IPS DF 6.9 (cell line): ENCODE measurements at regions not wholly inside any gene's neighbourhood (a gene's known extent, or its start where the extent isn't known, plus 50 kb on each side); places are given as distances from the start of the nearest gene placed in this dataset.

ENCODE experiments used
- DNase-seq: peaks from one replicate; pipeline ENCODE4 v3.0.0-alpha.2; 2013; ENCODE audit warnings: low read depth, low spot score
- H3K27ac ChIP-seq: one replicate; pipeline ENCODE4 v1.5.1; 2013; ENCODE audit warnings: low read length, control low read depth
- H3K27me3 ChIP-seq: 2 replicates; pipeline ENCODE4 v1.6.1; 2013; ENCODE audit warnings: mild to moderate bottlenecking, low read length; ENCODE audit not compliant: control insufficient read depth, insufficient read depth
- H3K36me3 ChIP-seq: 2 replicates; pipeline ENCODE4 v1.6.1; 2013; ENCODE audit warnings: low read length; ENCODE audit not compliant: control insufficient read depth, insufficient read depth
- H3K4me1 ChIP-seq: 2 replicates; pipeline ENCODE4 v1.6.1; 2013; ENCODE audit warnings: low read length; ENCODE audit not compliant: control insufficient read depth, insufficient read depth
- H3K4me3 ChIP-seq: 2 replicates; pipeline ENCODE4 v1.5.1; 2013; ENCODE audit warnings: mild to moderate bottlenecking, low read length
- H3K9me3 ChIP-seq: 2 replicates; pipeline ENCODE4 v1.6.1; 2013; ENCODE audit warnings: low read length, inconsistent platforms; ENCODE audit not compliant: control insufficient read depth, insufficient read depth
- WGBS: extraction: QIAGEN DNeasy Blood & Tissue Kit; methylation state at CpG from one replicate; pipeline ENCODE4 v1.1.7; 2013; ENCODE audit warnings: mixed read lengths, missing lambda C conversion rate; ENCODE audit not compliant: insufficient read length, insufficient coverage; 5-methylcytosine and 5-hydroxymethylcytosine counted together

DNA sequence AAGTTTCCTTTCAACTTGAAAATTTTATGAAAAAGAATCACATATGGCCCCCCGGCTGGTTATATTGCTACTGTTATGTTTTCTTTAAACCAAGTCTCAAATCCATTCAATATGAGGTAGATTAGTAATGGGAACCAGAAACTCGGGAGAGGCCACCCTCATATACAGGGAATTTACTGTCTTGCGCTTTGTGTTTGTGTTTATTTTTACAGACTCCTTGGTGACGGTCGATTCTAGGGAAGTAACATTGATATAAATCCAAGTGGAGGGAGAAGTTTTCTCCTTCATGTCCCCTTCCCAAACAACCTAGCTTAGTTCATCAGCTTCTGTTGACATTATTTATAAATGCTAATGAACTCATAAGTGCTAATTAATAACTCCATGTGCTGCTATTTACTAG lies 163.5 kb upstream of the LMO4 start:
- DNase-seq, result no peak
- no peaks in the 10 kb centered on the region; the same call in 1 of the 2 replicates for H3K4me1 ChIP-seq
- H3K9me3 ChIP-seq, result no peaks in the 10 kb centered on the region
- no peak overlapping the region for H3K4me3 ChIP-seq
- no peaks in the 10 kb centered on the region for H3K27me3 ChIP-seq
- H3K27ac ChIP-seq, result no peak overlapping the region
- no peaks in the 10 kb centered on the region for H3K36me3 ChIP-seq
- WGBS, result no CpG with 5 or more reads among the region's 5 CpGs

DNA sequence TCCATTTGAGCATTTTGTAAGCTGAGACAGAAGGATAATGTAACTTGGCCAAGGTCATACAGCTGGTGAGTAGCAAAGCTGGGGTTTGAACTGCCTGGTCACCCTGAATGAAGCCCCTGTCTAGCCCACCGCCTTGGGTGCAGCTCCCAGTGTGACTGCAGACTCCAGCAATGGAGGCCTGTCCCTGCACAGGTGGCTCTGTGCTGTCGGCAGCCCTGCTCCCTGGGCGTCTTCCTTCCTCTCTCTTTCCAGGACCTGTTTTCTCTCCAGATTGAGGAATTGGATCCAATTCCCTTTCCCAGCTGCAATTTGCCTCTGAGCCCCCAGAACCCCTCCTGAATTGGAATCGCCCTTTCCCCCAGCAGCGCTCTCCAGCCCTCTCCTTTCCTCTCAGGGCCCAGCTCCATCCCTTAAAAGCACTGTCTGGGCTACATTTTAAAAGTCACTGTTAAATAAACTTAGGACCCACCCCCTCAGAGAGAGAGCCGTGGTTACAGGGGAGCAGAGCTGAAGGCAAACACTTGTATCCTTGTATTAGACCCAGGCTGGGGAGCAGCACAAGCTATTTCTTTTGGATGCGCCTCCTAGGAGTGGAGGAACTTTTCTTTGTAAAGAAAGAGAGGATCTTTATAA lies 161.4 kb upstream of the LMO4 start:
- Histone ChIP-seq H3K4me1 (no peaks in the 10 kb centered on the region; the same call in 1 of the 2 replicates), H3K27ac (no peak overlapping the region), H3K4me3 (no peak overlapping the region), H3K36me3 (no peaks in the 10 kb centered on the region), H3K27me3 (no peaks in the 10 kb centered on the region), H3K9me3 (no peaks in the 10 kb centered on the region)
- no peak for DNase-seq
- WGBS, result no CpG with 5 or more reads among the region's 7 CpGs

DNA sequence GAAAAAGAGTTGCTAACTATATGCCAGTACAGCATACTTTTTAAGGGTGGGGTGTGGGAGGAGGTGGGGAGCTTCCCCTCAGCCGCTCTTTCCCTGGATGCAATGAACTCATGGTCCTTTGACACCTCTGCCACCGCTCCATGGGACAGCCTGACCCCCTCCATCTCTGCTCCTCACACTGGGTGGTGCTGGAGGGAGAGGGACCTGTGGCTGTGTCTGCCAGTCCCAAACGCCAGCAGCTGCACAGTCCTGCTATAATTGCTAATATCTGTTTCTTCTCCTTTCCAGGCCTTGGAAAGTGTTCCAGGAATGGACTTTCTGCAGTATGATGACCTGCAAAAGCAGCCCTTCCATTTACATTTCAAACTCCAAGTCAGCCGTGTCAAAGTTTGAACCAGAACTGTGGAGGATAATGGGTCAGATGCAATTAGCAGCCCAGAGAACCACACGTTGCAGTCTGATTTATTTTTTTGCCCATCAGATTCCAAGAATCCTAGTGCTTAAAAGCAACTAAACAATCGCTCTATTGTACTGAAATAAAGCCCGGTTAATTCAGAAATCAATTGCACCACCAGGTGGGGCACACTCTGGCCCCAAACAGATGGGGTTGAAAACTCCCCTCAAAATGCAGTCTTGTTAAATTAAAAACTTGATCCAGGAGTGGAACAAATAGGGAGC lies 160.7 kb upstream of the LMO4 start:
- Histone ChIP-seq H3K4me1 (no peaks in the 10 kb centered on the region; the same call in 1 of the 2 replicates), H3K36me3 (no peaks in the 10 kb centered on the region), H3K27ac (no peak overlapping the region), H3K27me3 (no peaks in the 10 kb centered on the region), H3K9me3 (no peaks in the 10 kb centered on the region), H3K4me3 (no peak overlapping the region)
- no peak for DNase-seq
- WGBS, result no CpG with 5 or more reads among the region's 7 CpGs

DNA sequence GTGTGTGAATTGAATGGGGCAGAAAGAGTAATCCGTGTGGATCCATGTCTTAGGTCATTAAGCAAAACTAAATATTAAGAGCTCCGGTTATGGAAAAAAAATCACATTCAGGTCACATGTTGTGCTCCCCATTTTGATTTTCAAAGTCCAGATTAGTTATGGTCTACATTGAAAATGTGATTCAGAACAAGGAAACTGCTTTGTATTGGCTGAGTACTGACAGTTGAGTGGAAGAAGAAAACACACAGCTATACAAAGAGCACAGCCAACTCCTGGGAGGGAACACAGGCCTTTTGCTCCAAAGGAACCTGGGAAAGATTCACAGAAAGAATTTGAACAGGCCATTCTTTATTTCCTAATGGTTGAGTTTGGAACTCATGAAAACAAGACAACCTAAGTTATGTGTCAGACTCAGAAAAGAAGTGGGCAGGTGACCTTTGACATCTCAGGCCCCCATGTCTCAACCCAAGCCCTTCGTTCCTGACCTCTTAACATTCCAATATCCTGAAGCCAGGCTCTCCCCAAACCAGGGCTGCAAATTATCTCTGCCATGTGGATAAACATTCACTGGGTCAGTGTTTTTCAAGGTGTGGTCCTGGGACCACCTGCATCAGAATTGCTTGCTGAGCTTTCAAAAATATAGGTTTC lies 159.3 kb upstream of the LMO4 start:
- no peaks in the 10 kb centered on the region for H3K27me3 ChIP-seq
- no CpG with 5 or more reads among the region's 3 CpGs for WGBS
- no peaks in the 10 kb centered on the region for H3K9me3 ChIP-seq

DNA sequence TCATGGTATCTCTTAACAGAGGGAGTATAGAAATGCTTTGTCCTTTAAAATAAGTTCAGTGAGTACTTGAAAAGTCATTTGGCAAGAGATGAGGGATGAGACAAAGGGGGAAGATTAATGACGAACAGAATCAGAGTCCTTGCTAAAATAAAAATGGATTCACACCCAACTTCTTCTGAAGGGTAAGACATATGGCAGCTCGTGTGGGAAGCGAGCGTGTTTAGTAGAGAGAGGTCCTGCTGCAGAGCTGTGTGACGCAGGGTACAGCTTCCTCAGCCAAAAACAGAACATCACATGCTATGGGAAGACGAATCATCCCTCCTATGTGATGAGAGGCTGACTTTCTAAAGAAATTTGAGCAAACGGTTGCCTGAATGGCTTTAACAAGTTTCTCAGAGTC lies 158.5 kb upstream of the LMO4 start:
- Histone ChIP-seq H3K9me3 (no peaks in the 10 kb centered on the region), H3K36me3 (no peaks in the 10 kb centered on the region), H3K4me3 (no peak overlapping the region), H3K27me3 (no peaks in the 10 kb centered on the region), H3K27ac (no peak overlapping the region), H3K4me1 (no peaks in the 10 kb centered on the region; the same call in 1 of the 2 replicates)
- DNase-seq, result no peak
- WGBS, result no CpG with 5 or more reads among the region's 7 CpGs

More for the DNA sequence above, 159.3 kb upstream of the LMO4 start:
- Histone ChIP-seq H3K36me3 (no peaks in the 10 kb centered on the region), H3K4me3 (no peak overlapping the region), H3K27ac (no peak overlapping the region), H3K4me1 (no peaks in the 10 kb centered on the region; the same call in 1 of the 2 replicates)
- DNase-seq, result no peak

DNA sequence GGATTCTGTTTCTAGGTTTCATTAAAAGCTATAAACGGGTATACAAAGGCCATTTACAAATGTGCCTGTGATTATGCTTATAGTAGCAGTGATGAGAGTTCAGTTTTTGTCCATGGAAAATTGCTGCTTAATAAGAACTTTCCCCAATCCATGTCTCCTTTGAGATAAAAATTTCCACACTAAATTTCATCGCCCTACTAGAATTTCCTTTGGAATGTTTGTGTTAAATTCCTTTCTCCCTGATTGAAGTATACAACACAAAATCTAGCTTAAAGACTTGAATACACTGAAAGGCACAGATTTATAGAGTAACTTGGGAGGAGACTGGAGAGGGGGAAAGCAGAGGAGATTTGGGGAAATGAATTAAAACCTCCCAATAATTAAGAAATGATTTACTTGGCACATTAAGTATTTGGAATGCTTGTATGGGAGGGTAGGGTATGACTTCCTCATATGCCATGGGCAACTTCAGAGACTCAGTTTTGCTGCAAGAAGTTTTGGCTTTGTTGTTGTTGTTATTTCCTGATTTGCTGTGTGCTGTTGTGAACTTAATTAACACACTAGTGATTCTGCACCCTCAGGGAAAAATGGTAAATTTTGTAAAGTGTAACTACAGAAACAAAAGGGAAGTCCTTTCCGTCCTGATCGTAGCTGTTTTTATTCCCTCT lies 157.6 kb upstream of the LMO4 start:
- Histone ChIP-seq H3K27ac (no peak overlapping the region), H3K9me3 (no peaks in the 10 kb centered on the region), H3K4me3 (no peak overlapping the region), H3K4me1 (no peaks in the 10 kb centered on the region; the same call in 1 of the 2 replicates), H3K27me3 (no peaks in the 10 kb centered on the region), H3K36me3 (no peaks in the 10 kb centered on the region)
- DNase-seq, result no peak
- no CpG with 5 or more reads among the region's 4 CpGs for WGBS

DNA sequence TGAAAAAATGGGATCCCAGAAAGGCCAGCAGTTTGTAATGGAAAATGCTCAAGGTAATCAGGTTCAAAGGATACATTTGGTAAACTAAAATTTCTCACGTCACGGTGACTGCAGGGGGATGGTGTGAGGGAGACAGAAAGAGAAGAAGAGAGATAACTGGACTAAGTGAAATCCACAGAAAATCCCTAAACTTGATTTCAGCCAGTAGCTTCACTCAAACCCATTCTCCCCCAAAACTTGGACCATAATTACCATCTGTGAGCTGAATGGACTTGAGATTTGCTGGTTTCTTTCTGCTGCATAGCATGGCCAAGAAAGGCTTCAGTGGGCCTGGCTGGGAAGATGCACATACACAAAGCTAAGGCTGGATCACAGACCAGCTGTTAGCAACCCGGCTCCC lies 155.4 kb upstream of the LMO4 start:
- H3K4me1 ChIP-seq, result no peaks in the 10 kb centered on the region
- no peak overlapping the region for H3K4me3 ChIP-seq
- H3K36me3 ChIP-seq, result no peaks in the 10 kb centered on the region
- H3K9me3 ChIP-seq, result no peaks in the 10 kb centered on the region
- WGBS, result no CpG with 5 or more reads among the region's 3 CpGs
- no peak for DNase-seq
- no peaks in the 10 kb centered on the region for H3K27me3 ChIP-seq
- H3K27ac ChIP-seq, result no peak overlapping the region

DNA sequence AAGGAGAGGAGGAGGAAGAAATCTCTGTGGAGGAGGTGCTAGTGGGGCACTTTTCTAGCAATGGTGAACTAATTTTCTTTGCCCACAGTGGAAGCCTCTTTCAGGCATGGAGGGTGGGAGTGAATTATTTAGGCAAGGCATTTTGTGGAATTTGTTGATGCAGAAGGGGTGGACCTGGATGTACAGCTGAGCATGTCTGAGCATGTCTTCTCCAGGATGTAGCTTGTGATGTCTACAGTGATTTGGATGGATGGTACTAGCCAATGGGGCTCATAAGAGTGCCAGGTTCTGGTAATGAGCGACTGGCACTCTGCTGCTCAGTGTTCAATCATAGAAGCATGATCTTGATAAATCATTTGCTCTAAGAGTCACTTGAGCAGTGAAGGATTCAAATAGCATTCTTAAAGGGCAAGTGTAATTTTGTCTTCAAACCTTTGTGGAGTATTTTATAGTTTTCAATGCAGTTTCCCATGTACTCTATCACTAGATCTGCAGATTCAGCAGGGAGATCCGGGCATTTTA lies 153.9 kb upstream of the LMO4 start:
- no peaks in the 10 kb centered on the region for H3K36me3 ChIP-seq
- no peaks in the 10 kb centered on the region for H3K27me3 ChIP-seq
- H3K9me3 ChIP-seq, result no peaks in the 10 kb centered on the region
- H3K4me3 ChIP-seq, result no peak overlapping the region
- no CpG with 5 or more reads among the region's 2 CpGs for WGBS
- no peaks in the 10 kb centered on the region; the same call in 1 of the 2 replicates for H3K4me1 ChIP-seq
- H3K27ac ChIP-seq, result no peak overlapping the region
- DNase-seq, result no peak

DNA sequence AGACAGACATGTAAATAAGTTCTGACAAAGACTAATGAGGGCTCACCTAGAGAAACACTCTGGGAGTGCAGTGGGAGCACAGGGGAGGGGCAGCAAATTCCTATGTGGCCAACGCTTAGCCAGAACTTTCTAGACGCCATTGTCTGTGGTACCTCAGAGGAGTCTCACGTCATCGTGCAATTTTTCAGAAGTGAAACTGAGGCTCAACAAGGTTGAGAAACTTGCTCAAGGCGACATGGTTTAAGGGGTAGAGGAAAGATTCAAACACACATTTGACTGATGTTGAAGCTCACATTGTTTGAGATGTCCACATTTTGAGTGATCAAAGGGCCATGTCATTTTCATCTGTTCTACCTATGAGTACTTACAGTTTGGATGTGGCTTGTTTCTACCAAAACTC lies 152.6 kb upstream of the LMO4 start:
- Histone ChIP-seq H3K36me3 (no peaks in the 10 kb centered on the region), H3K27me3 (no peaks in the 10 kb centered on the region), H3K4me1 (no peaks in the 10 kb centered on the region; the same call in 1 of the 2 replicates), H3K9me3 (no peaks in the 10 kb centered on the region), H3K4me3 (no peak overlapping the region), H3K27ac (no peak overlapping the region)
- no CpG with 5 or more reads among the region's 5 CpGs for WGBS
- DNase-seq, result no peak

DNA sequence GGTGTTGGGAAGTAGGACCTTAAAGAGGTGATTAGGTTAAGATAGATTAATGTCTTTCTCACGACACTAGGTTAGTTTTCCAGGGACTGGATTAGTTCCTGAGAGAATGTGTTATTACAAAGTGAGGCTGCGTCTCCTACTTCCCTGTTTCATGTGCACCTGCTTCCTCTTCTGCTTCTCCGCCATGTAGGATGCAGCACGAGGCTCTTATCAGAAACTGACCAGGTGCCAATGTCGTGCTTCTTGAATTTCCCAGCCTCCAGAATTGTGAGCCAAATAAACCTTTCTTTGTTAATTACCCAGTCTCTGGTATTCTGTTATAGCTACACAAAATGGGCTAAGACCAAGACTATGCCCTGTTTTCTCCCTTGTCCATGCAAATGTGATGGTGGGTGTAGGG lies 152.2 kb upstream of the LMO4 start:
- Histone ChIP-seq H3K4me3 (no peak overlapping the region), H3K9me3 (no peaks in the 10 kb centered on the region), H3K36me3 (no peaks in the 10 kb centered on the region), H3K27me3 (no peaks in the 10 kb centered on the region), H3K27ac (no peak overlapping the region), H3K4me1 (no peaks in the 10 kb centered on the region; the same call in 1 of the 2 replicates)
- no peak for DNase-seq
- no CpG with 5 or more reads among the region's 5 CpGs for WGBS
